ENCODE measurements at regions not wholly inside any gene's neighbourhood (a gene's known extent, or its start where the extent isn't known, plus 50 kb on each side); places are given as distances from the start of the nearest gene placed in this dataset.

- DNase-seq (ENCODE audit: low read depth), result no peak
These were observed 243.2 kb downstream of the PTBP2 start for GRCh38 chr1:96964761-96965160.

GRCh38 chr1:96966536-96967138, 245.1 kb downstream of the PTBP2 start:
- DNase-seq (ENCODE audit: low read depth), result peak; percentile 47

- no peak for DNase-seq (ENCODE audit: low read depth)
These were observed 245.7 kb downstream of the PTBP2 start for GRCh38 chr1:96967311-96967710.

GRCh38 chr1:96968541-96968940, 247.0 kb downstream of the PTBP2 start:
- DNase-seq (ENCODE audit: low read depth), result no peak

GRCh38 chr1:96968983-96969382, 247.4 kb downstream of the PTBP2 start:
- DNase-seq (ENCODE audit: low read depth), result no peak

GRCh38 chr1:96969656-96970163, 248.1 kb downstream of the PTBP2 start:
- no peak for DNase-seq (ENCODE audit: low read depth)

- no peak for DNase-seq (ENCODE audit: low read depth)
These were observed 249.9 kb downstream of the PTBP2 start for GRCh38 chr1:96971439-96971838.

- DNase-seq (ENCODE audit: low read depth), result no peak
These were observed 250.4 kb downstream of the PTBP2 start for GRCh38 chr1:96971849-96972602.

GRCh38 chr1:96973605-96974004, 252.0 kb downstream of the PTBP2 start:
- DNase-seq (ENCODE audit: low read depth), result no peak

- no peak for DNase-seq (ENCODE audit: low read depth)
These were observed 256.9 kb downstream of the PTBP2 start for GRCh38 chr1:96978444-96978843.

GRCh38 chr1:96978901-96979300, 257.3 kb downstream of the PTBP2 start:
- DNase-seq (ENCODE audit: low read depth), result no peak

GRCh38 chr1:96979304-96980268, 258.0 kb downstream of the PTBP2 start:
- DNase-seq (ENCODE audit: low read depth), result no peak

GRCh38 chr1:96980448-96980847, 258.9 kb downstream of the PTBP2 start:
- DNase-seq (ENCODE audit: low read depth), result no peak

- DNase-seq (ENCODE audit: low read depth), result no peak
These were observed 259.6 kb downstream of the PTBP2 start for GRCh38 chr1:96981181-96981580.

GRCh38 chr1:96982118-96982517, 260.5 kb downstream of the PTBP2 start:
- DNase-seq (ENCODE audit: low read depth), result no peak

- DNase-seq (ENCODE audit: low read depth), result no peak
These were observed 262.3 kb downstream of the PTBP2 start for GRCh38 chr1:96983866-96984265.

GRCh38 chr1:96987186-96987703, 265.7 kb downstream of the PTBP2 start:
- DNase-seq (ENCODE audit: low read depth), result no peak

GRCh38 chr1:96989302-96989701, 267.7 kb downstream of the PTBP2 start:
- DNase-seq (ENCODE audit: low read depth), result no peak

GRCh38 chr1:96990136-96990535, 268.6 kb downstream of the PTBP2 start:
- DNase-seq (ENCODE audit: low read depth), result no peak

GRCh38 chr1:96991261-96991660, 269.7 kb downstream of the PTBP2 start:
- DNase-seq (ENCODE audit: low read depth), result no peak

GRCh38 chr1:96992871-96993270, 271.3 kb downstream of the PTBP2 start:
- DNase-seq (ENCODE audit: low read depth), result no peak

- no peak for DNase-seq (ENCODE audit: low read depth)
These were observed 273.8 kb downstream of the PTBP2 start for GRCh38 chr1:96995351-96995750.

Data from stimulated activated CD4-positive, alpha-beta T cell treated with anti-CD3 and anti-CD28 coated beads, Interleukin-2, amount 100 ng/mL, for 4 hours (primary cell).